GM13976 (cell line): ENCODE measurements at regions not wholly inside any gene's neighbourhood (a gene's known extent, or its start where the extent isn't known, plus 50 kb on each side); places are given as distances from the start of the nearest gene placed in this dataset.
"Not testable (repeated sequence)": the region's sequence is repeated elsewhere in the genome, so short reads cannot be mapped to it uniquely, and the experiment has no call there.

Experiments used
- DNase-seq: peaks from one replicate; pipeline ENCODE4 v3.0.0; 2012; ENCODE audit warnings: low spot score
- in situ Hi-C: fragments of 300-500 bp; cut with MboI; formaldehyde crosslinking; loops from one replicate; pipeline ENCODE4 v1.12.0; 2022; ENCODE audit warnings: low sequenced_read_pairs, mixed read lengths, inconsistent platforms; ENCODE audit not compliant: unreplicated experiment
- TF ChIP-seq, protein P1 (sequence below): IDR thresholded peaks from 2 replicates; pipeline ENCODE4 v1.5.1; 2012; ENCODE audit warnings: borderline replicate concordance, mild to moderate bottlenecking; ENCODE audit not compliant: insufficient read depth; ENCODE audit errors: extremely low read depth, missing control alignments, control extremely low read depth

DNA sequence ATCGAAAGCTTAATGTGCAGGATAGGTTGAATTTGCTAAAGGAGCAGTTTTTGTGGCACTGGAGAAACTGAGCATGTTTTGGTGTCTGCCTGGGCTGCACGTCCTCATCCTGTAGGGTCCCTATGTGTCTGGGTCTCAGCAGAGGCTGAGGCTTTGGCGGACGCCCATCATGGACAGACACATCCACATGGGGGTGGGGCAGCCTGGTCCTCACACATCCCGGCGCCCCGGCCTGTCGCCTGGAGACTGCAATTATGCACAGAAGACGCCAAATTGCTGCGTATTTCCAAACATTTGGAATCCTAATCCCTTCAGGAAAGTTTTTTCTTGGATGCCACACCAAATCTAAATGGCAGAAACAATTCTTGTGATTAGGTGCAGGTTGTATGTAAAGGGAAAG, 128.2 kb upstream of the TWIST2 start:
- TF ChIP-seq, protein P1, sequence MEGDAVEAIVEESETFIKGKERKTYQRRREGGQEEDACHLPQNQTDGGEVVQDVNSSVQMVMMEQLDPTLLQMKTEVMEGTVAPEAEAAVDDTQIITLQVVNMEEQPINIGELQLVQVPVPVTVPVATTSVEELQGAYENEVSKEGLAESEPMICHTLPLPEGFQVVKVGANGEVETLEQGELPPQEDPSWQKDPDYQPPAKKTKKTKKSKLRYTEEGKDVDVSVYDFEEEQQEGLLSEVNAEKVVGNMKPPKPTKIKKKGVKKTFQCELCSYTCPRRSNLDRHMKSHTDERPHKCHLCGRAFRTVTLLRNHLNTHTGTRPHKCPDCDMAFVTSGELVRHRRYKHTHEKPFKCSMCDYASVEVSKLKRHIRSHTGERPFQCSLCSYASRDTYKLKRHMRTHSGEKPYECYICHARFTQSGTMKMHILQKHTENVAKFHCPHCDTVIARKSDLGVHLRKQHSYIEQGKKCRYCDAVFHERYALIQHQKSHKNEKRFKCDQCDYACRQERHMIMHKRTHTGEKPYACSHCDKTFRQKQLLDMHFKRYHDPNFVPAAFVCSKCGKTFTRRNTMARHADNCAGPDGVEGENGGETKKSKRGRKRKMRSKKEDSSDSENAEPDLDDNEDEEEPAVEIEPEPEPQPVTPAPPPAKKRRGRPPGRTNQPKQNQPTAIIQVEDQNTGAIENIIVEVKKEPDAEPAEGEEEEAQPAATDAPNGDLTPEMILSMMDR: no peak
- in situ Hi-C loops: no loop called here
- DNase-seq: no peak

DNA sequence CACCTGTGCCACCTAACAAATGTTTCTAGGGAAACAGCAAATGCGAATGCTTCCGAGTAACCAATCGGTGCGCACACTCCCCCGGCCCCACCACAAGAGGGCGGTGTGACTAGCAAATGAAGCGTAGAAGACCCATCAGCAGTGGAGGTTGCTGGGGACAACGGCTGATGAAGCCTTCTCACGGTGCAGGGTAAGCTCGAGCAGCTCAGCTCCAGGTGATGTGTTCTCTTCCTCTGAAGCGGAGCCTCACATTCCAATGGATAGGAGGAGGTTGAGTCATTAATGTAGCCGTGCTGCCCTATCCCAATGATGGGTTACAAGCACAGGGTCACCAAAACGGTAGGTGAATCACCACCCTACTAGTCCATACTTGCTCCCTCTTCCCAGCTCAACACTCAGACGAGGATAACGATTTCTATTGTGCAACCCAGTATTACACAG, 127.6 kb upstream of the TWIST2 start:
- in situ Hi-C loops: no loop called here
- DNase-seq: peak; percentile 64
- TF ChIP-seq, protein P1: peak; percentile 39

DNA sequence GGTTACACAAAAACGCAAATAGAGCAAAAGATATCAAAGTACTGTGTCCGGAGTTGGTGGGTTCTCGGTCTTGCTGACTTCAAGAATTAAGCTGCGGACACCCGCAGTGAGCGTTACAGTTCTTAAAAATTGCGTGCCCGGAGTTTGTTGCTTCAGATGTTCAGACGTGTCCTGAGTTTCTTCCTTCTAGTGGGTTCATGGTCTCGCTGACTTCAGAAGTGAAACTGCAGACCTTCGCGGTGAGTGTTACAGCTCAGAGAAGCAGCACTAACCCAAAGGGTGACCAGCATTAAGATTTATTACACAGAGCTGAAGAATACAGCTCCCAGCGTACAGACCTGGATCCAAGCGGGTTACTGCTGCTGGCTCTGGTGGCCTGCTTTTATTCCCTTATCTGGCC, 125.7 kb upstream of the TWIST2 start:
- TF ChIP-seq, protein P1: no peak
- DNase-seq: no peak
- in situ Hi-C loops: no loop called here

DNA sequence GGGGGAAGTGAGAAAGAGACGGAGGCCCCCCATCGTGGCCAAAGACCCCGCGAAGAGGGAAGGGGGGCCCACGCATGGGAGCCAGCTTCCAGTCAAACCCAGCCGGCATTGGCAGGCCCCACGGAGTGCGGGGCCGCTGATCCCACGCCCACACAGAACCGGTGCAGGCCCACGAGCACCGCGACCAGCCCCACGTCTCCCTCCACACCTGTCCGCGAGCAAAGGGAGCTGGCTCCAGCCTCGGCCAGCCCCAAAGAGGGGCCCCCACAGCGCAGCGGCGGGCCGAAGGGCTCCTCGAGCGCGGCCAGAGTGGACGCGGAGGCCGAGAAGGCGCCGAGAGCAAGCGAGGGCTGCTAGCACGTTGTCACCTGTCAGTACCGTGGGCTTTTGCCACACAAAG, 125.0 kb upstream of the TWIST2 start:
- TF ChIP-seq, protein P1: no peak
- in situ Hi-C loops: no loop called here

DNA sequence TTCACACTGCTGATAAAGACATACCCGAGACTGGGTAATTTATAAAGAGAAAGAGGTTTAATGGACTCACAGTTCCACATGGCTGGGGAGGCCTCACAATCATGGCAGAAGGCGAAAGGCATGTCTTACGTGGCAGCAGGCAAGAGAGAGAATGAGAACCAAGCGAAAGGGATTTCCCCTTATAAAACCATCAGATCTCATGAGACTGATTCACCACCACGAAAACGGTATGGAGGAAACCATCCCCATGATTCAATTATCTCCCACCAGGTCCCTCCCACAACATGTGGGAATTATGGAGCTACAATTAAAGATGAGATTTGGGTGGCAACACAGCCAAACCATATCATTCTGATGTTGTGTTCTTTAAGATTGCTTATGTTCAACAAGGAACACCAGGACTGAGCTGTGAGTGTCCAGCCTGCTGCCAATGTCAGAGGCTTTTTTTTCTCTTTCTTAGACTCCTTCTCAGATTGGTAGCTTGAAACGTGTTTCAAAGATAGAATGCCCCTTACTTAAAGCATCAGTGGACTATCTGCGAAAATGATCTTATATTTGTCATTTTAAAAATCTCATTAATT, 124.1 kb upstream of the TWIST2 start:
- in situ Hi-C loops, DNase-seq: not testable (repeated sequence)

More for the DNA sequence above, 125.0 kb upstream of the TWIST2 start:
- no peak for DNase-seq

DNA sequence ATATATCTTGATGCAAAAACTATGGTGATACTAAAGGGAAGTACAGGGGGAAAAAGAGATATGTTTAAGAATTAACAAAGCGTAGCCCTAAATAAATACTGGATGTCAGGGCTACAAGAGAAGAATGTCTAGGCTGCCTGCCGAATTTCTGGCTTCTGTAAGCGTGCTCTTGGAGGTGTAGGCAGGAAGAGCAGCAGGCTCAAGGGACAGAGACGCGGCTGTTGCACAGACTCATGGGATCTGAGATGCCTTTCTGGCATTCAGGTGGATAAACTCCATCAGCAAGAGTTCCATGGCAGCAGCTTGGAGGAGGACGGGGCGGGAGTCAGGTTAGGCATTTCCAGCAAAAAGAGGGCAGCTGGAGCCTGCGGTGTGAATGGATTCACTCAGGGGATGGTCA, 123.2 kb upstream of the TWIST2 start:
- in situ Hi-C loops: no loop called here
- TF ChIP-seq, protein P1: no peak
- DNase-seq: no peak

DNA sequence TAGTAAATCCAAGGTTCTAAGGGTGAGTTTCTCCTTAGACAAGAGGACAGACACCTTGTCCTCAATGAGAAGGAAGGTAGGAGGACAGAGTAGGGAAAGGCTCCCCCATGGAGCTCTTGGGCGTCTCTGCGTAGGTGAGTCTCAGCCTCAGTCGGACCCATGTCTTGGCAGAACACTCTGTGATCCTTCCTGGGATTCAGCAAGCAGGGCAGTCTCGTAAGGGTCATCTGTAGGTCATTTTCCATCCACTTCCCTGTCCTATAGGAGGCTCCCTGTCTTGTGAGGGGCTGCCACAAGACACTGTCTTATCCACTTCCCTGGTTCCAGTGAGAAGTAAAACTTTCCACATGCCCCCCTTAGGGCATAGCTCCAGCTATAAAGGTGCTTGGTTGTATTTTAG, 122.6 kb upstream of the TWIST2 start:
- DNase-seq: no peak
- in situ Hi-C loops: no loop called here
- TF ChIP-seq, protein P1: no peak
